HUDEP-2 (cell line): ENCODE measurements at regions not wholly inside any gene's neighbourhood (a gene's known extent, or its start where the extent isn't known, plus 50 kb on each side); places are given as distances from the start of the nearest gene placed in this dataset.

Experiments used
- DNase-seq, 76 experiments: peaks; one replicate each; lab custom pipeline; 2025; ENCODE audit not compliant: unreplicated experiment in 76 of 76; lab: John Stamatoyannopoulos, UW

- no peak for DNase-seq
Measured at GRCh38 chr20:57884956-57885355, 175.1 kb upstream of the PMEPA1 start.

- no peak for DNase-seq
Measured at GRCh38 chr20:57883761-57884160, 173.9 kb upstream of the PMEPA1 start.

- DNase-seq: no peak
Measured at GRCh38 chr20:57883224-57883623, 173.4 kb upstream of the PMEPA1 start.

GRCh38 chr20:57882451-57883161, 172.8 kb upstream of the PMEPA1 start:
- DNase-seq: no peak

- DNase-seq: no peak
Measured at GRCh38 chr20:57881466-57882385, 171.9 kb upstream of the PMEPA1 start.

- DNase-seq: no peak
Measured at GRCh38 chr20:57880571-57880892, 170.7 kb upstream of the PMEPA1 start.

GRCh38 chr20:57879779-57880570, 170.2 kb upstream of the PMEPA1 start:
- no peak for DNase-seq

- DNase-seq: no peak
Measured at GRCh38 chr20:57879437-57879778, 169.6 kb upstream of the PMEPA1 start.

GRCh38 chr20:57878786-57879424, 169.1 kb upstream of the PMEPA1 start:
- no peak for DNase-seq

GRCh38 chr20:57877995-57878394, 168.2 kb upstream of the PMEPA1 start:
- no peak for DNase-seq

- DNase-seq: no peak
Measured at GRCh38 chr20:57877131-57877824, 167.5 kb upstream of the PMEPA1 start.

GRCh38 chr20:57876163-57876562, 166.3 kb upstream of the PMEPA1 start:
- DNase-seq: no peak

GRCh38 chr20:57874141-57874540, 164.3 kb upstream of the PMEPA1 start:
- DNase-seq: no peak

- DNase-seq: no peak
Measured at GRCh38 chr20:57872816-57873409, 163.1 kb upstream of the PMEPA1 start.

GRCh38 chr20:57871237-57871632, 161.4 kb upstream of the PMEPA1 start:
- no peak for DNase-seq

- no peak for DNase-seq
Measured at GRCh38 chr20:57870597-57871236, 160.9 kb upstream of the PMEPA1 start.

GRCh38 chr20:57869951-57870315, 160.1 kb upstream of the PMEPA1 start:
- no peak for DNase-seq

- no peak for DNase-seq
Measured at GRCh38 chr20:57869291-57869950, 159.6 kb upstream of the PMEPA1 start.

- no peak for DNase-seq
Measured at GRCh38 chr20:57868310-57868709, 158.5 kb upstream of the PMEPA1 start.
